ENCODE measurements at regions not wholly inside any gene's neighbourhood (a gene's known extent, or its start where the extent isn't known, plus 50 kb on each side); places are given as distances from the start of the nearest gene placed in this dataset.
A peak's percentile ranks its signal among the peaks of the same experiment; 100 is the strongest.

DNA sequence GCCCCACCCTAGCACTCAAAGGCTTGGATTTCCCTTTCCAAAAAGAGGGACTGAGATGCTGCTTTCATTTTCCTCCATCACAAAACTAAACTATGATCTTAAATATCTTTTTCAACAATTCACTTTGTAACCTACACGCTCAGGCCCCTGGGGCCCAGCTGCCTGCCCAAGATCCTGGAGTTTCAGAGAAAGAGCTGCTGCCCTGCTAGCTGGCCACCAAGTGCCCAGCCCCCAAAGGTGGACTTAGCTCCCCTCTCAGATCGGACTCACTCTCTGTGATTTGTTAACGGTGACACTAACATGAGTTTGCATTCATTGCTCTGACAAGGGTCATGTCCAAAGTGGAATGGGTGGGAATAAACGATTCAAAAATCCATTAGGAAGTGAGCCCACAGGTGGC lies 119.6 kb upstream of the SMAD3 start:
- no peak for DNase-seq (ENCODE audit: low spot score)

DNA sequence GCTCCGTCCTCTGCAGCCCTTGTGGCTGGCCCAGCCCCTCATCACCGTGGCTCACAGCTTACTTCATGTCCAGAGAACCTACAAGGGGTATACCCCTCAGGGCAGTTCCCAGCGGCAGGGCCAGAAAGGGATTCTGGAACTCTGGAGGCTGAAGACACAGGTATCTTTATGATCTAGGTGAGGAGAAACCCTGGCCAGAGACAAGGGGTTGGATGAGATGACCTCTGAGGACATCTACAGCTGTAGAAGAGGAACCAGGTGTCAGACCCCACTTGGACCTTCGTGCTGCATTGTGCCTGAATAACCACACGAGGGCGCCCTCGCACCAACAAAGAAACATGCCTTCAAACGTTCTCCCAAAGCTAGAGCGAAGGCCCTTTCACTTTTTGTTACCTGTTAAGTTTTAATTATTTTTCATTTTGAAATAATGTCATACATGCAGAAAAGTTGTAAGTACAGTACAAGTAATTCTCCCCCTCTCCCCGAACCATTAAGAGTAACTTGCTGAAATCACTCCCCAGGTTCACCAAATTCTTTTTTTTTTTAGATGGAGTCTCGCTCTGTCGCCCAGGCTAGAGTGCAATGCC lies 118.7 kb upstream of the SMAD3 start:
- peak; percentile 80 for DNase-seq (ENCODE audit: low spot score)

DNA sequence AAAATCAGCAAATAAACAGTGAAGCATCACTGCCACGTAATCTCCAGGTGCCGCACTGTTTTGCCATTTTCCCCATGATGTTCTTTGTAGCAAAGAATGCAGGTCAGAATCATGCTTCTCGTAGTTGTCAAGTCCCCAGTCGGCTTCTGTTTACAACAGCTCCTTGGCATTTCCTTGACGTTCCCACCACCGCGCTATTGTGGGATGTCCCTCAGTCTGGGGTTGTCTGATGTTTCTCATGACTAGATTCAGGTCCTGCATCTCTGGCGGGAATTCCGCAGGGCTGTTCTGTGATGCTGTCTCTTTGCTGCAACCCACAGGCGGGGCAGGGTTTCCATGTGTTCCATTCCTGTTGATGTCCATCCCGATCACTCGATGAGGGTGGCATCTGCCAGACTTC lies 117.9 kb upstream of the SMAD3 start:
- DNase-seq (ENCODE audit: low spot score), result no peak

DNA sequence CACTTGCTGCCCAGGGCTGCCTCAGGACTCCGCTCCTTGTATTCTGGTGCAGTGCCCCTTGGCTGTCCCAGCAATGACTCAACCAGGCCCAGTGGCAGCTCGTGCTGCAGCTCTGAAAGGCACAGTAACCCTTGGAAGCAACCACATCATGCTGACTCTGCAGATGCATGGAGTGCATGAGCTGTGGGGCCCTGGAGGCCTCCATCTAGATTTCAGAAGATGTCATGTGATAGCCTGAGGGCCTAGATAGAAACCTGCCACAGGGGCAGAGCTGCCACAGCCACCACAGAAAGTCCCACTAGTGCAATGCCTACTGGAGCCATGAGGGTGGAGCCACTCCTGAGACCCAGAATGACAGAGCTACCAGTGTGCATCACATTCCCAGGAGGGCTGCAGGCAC lies 117.1 kb upstream of the SMAD3 start:
- DNase-seq (ENCODE audit: low spot score), result peak; percentile 58

DNA sequence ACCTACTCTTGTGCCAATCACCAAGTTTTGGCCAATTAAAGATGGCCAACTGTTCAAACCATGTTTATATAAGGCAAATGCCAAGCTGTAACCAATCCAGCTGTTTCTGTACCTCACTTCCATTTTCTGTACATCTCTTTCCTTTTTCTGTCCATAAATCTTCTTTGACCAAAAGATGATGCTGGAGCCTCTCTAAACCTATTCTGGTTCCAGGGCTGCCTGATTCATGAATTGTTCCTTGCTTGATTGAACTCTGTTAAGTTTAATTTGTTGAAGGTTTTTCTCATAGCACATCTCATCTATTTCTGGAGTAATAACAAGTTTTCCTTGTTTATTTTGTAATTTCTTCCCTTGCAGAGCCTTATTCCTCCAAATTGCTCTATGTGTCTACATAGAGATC lies 115.3 kb upstream of the SMAD3 start:
- DNase-seq (ENCODE audit: low spot score), result no peak

DNA sequence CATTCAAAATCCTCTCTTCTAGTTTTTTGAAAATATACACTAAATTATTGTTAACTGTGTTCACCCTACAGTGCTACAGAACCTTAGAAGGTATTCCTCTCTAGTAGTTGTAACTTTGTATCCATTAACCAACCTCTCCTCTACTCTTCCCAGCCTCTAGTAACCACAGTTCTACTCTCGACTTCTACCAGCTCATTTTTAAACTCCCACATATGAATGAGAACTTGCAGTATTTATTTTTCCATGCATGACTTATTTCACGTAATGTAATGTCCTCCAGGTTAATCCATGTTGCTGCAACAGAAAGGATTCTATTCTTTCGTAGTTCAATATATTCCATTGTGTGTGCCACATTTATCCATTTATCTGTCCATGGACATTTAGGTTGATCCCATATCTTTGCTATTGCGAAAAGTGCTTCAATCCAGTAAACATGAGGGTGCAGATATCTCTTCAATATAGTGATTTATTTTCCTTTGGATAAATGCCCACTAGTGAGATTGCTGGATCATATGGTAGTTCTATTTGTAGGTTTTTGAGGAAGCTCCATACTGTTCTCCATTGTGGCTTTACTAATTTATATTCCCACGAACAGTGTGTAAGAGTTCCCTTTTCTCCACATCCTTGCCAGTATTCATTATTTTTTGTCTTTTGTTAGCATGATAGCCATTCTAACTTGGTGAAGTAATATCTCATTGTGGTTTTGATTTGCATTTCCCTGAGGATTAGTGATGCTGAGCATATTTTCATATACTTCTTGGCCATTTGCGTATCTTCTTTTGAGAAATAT lies 113.7 kb upstream of the SMAD3 start:
- no peak for DNase-seq (ENCODE audit: low spot score)

DNA sequence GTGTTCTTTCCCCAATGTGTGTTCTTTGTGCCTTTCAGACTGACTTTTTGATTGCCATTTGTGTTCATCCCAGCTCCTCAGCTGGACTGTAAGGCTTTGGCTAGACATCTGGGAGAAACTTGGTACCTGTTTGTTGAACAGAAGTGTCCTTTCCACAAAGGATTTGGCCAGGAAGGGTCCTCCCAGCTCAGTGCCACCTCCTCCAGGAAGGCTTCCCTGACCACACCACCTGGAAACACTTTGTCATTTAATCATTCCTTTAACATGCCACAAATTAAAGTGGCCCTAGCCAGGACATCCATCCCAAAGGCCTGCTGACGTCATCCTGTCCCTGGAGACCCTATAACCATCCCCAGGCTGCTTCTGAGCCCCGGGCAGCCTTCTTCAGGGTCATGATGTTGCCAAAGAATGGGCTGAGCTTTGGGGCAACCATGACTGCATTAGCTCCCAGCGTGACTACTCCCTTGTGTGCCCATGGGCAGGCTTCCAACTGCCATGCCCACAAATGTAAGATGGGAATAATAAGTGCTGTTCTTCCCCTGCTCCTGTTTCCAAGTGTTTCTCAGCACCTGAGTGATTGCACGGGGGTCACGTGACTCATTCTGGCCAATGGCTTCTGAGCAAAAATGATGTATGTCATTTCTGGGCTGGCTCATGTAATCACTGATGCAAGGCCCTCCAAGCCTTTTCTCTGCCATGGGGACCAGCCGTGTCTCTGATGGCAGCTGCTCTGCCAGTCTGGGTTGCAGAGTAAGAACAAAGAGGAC lies 112.5 kb upstream of the SMAD3 start:
- no peak for DNase-seq (ENCODE audit: low spot score)

DNA sequence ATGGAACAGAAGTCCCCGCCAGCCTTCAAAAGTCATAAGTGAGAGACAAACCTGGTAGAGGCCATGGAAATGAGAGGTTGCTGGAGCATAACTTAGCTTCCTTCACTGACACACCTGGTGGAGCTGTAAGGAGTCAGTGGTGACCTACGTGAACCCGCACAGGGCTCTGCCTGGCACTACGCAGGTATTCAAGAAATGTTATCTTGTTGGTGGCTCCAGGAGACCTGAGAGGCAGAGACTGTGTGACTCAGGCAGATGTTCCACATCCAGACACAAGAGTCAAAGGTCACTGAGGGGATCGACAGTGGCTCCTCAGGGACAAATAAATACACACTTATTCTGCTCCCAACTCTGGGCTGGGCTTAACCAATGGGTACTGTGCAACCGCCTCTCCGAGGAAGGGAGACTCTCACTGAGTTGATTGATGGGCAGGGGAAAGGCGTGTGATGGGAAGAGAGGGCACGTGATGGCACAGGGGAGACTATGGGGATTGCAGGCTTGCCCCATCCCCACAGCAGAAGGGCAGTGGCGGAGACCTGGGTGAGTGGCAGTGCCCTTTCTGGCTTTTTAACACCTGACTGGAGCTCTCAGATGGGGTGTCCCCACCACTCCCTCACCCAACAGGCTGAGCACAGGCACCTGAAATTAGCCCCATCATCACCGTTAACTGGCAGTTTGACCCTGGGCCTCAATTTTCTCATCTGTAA lies 111.7 kb upstream of the SMAD3 start:
- DNase-seq (ENCODE audit: low spot score), result no peak

DNA sequence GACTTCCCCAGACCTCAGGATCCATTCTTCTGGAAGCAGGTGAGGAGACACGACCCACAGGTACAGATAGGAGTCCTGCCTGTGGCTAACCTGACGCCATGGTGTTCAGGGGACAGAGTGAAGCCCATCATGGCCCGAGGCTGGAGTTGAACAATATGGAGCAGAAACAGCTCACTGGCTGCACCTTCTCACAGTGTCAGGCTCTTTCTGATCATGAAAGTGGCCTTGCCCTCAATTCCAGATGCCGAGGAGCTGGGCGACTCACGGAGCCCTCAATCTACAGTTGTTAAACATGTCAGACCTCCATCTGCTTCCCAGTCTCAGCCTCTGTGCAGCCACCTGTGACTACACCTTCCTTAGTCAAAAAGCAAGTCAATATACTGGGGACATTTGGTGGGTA lies 110.8 kb upstream of the SMAD3 start:
- DNase-seq (ENCODE audit: low spot score), result no peak

DNA sequence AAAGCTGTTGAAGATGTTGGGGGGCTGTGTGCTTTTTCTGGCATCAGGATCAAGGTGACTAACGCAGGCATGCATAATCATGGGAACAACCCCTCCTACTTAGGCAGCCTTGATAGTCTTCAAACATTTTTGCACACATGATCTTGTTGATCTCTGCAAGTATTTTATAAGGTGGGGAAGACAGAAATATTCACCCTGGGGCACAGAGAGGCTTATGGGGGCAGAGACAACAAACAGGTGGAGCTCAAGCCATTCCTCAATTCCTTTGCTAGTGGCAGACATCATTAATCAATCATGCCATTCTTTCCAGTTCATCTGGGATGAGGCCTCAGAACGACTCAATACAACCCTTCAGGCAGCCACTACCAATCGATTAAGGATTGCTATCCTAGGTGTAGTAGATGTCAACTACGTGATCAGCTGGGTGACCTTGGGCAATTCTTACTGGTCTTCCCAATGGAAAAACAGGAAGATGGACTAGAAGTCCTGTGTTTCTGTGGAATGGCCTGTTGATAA lies 110.3 kb upstream of the SMAD3 start:
- DNase-seq (ENCODE audit: low spot score), result no peak

DNA sequence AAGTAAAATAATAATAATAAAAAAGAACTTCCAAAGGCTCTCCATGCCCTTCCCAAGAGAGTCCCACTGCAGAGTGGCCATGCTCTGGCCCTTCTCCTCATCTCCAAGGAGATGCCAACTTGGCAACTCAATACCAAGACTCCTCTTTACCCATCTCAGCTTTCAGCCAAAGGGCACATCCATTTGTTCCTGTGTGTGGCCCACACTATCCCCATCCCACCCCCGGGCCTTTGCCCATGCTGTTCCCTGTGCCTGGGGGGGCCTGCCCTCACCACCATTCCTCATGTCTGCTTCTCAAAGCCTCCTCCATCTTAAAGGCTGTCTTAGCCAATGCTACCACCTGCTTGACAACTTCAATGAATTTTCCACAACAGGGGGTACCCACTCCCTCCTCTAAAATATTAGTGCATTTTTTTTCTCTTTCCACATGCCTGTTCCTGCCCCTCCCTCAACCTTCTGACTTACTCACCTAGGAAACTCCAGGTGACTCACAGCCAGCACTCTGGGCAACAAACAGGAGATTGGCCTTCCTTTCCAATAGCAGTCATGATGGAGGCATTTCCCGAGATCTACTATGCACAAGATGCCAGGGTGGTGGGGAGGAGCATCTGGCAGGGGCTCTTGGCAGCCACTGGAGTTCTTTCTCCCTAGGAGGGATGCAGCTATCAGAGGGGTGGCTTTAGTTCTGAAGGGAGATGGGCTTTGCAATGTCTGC lies 109.4 kb upstream of the SMAD3 start:
- DNase-seq (ENCODE audit: low spot score), result no peak

DNA sequence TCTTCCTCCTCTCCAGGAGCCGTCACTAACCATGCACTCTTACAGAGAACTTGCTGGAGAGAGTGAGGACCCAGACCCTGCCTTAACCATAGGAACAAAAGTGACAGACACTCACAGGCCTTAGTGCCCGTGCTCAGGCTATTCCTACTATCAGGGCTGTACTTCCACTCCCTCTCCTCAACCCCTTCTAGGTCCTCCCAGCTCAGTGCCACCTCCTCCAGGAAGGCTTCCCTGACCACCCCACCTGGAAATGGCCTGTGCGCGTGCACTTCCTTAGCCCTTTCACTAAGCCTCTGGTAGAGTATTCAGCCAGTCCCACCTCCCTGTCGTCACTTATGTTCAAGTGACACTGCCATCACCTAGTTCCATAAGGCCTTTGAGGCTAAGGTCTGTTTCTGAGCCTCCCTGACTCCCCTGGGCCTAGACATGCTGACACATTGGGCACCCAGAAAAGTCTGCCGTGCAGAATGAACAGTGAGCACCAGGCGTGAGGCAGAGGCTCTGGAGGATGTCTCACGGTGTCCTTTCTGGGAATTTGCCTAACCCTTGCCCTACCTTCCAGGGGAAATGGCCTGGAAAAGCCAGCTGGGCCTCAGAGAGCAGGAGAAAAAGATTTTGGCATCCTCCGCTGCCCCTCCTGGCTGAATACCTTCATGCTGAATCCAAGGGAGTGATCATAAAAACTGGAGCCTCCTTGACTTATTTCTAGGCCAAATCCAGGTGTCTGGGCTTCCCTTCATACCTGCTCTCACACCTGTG lies 108.6 kb upstream of the SMAD3 start:
- DNase-seq (ENCODE audit: low spot score), result no peak

DNA sequence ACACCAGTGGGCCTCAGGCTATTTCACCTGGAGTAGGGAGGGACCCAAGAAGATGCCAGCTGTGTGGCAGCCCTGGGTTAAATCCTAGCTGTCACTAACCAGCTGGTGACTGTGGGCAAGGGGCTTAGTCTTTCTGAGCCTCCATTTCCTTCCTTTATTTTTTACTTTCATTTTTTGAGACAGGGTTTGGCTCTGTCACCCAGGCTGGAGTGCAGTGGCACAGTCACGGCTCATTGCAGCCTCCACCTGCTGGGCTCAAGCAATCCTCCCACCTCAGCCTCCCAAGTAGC lies 108.0 kb upstream of the SMAD3 start:
- no peak for DNase-seq (ENCODE audit: low spot score)

DNA sequence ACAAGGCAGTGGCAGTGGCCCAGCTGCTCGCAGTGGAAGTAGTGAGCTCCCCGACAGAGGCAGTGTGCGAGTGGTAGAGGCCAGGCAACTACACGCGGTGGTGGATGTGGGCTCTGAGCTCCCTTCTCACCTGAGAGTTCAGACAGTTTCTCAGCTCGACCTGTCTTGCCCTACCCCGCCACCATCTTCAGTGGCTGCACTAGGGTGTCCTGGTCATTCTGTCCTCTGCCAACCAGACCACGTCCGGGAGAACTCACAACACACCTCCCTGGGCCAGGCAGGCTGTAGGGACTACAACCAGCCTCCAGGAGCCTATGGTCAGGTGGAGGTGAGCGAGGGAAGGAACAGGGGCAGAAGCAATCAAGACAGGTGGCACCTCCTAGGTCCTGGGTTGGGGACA lies 106.3 kb upstream of the SMAD3 start:
- DNase-seq (ENCODE audit: low spot score), result no peak

DNA sequence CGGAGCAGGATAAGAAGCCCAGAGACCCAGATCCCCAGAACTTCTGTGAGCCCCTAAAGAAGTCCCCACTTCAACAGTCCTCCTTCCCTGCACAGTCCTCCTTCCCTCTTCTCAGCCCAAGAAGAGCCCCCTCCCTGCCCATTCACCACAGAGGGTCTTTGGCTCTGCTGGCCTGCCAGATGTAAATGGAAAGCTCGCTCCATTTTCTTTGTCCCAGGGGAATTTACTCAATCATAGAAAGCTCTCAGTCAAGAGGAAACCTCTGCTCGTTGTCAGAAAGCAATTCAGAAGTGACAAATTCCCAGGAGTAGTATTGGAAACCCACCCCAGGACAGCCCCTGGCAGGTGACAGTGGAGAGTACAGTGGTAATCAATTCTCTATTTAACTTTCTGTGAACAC lies 105.5 kb upstream of the SMAD3 start:
- no peak for DNase-seq (ENCODE audit: low spot score)

DNA sequence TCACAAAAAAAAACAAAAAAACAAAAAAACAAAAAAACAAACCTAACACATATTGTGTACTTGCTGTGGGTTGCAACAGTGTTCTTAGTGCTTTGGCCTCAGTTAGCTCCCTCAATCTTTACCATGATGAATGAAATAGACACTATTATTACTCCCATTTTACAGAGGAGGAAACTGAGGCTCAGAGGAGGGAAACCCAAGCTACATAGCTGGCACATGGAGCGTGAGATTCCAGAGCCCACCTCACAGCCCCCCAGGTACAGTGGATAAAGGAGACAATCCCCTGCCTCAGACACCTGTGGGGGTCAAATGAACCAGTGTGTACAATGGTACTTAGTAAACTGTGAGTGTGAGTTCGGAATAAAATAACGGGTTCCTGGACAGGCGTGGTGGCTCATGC lies 104.9 kb upstream of the SMAD3 start:
- DNase-seq (ENCODE audit: low spot score), result no peak

DNA sequence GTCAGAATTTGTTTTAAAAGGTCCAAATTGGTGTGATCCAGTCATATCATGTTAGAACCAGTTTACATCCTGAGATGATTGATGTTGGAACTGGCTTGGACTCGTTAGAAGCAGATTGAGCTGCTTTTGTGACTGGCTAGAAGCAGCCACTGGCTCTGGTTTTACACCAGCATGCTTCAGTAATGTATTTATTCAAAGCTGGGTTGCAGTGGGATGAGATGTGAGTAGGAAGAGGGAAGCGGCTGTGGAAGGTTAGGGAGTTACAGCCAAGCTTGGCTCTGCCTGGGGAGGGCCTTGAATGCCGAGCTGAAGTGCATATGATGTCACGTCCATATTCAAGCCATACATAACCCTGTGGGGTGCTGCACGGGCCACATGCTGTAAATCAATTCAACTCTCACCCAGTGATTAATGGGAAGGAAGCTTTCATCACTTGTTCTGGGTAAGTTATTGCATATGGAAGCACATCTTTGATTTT lies 104.0 kb upstream of the SMAD3 start:
- DNase-seq (ENCODE audit: low spot score), result peak; percentile 53

DNA sequence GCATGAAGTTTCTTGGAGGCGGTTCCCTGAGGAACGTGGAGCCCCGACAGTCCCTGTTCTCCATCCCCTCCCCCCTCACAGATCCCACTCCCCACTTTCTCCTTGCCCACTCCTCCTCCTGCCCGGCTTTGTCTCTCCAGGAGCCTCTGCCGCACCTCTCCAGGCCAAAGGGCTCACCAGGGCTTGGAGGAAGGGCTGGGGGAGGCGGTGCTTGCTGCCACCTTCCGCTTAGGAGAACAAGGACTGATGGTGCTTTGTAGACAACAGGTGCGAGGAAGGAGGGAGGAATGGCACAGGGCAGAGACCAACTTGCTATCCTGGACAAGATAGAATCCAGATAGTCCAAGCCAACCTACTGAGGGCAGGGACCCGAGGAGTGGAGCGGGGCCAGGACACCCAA lies 103.5 kb upstream of the SMAD3 start:
- DNase-seq (ENCODE audit: low spot score), result no peak

DNA sequence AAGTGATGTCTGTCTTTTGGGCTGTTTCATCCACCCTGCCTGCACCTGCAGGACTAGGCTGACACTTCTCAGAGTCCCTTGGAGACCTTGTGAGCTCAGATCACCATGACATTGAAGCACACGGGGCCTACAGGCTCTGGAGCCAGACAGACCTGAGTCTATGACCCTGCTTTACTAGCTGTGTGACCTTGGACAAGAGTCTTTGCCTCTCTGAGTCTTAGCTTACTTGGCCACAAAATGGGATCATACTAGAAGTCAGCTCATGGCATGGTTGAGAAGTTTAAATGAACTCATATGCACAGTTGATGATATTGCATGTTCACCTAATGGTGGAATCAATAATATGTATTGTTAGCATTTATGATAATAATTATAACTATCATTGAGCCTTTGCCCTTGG lies 102.9 kb upstream of the SMAD3 start:
- DNase-seq (ENCODE audit: low spot score), result no peak

DNA sequence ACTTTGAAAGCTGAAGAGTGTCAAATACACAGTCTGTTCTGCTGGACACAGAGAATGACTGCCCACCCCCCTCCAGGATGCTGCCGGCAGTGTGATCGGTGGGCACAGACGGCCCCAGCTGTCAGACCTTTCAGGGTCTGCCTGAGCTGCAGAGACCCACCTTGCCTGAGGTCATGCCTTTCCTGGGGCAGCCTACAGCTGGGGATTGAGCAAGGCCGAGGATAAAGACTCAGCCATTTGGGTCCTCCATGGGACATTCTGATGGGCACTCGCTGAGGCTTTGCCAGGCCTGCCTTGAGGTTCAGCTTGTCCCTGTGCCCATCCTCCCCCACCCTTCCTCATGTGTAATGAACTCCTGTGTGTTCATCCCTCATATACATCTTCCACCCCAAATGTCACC lies 102.3 kb upstream of the SMAD3 start:
- DNase-seq (ENCODE audit: low spot score), result no peak

DNA sequence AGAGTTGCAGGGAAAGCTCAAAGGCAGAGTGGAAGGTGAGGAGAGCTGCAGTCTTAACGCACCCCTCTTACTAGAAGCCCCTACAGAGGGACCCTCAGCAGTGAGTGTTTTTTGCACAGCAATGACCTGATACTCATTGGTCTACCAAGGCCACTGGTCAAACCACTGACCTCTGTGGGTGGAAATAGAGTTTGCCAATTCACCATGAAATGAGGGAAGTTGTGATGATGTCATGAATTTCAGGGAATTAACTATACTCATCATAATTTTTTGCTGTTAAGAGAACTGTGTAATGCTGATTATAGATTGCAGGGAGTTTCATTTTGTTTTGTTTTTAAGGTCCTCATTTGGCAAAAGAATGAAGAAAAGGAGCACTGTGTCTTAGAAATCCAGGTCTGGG lies 101.7 kb upstream of the SMAD3 start:
- DNase-seq (ENCODE audit: low spot score), result no peak

All from AG20443 (cell line).